Suprapubic skin (tissue), 4 donors: ENCODE measurements at regions not wholly inside any gene's neighbourhood (a gene's known extent, or its start where the extent isn't known, plus 50 kb on each side); places are given as distances from the start of the nearest gene placed in this dataset.

Experiments used
- DNase-seq, 2 donors: peaks; one replicate each; pipeline ENCODE4 v3.0.0-alpha.2; 2019; ENCODE audit warnings: low spot score in 2 of 2
- H3K27ac ChIP-seq: fragments of 200-600 bp; sonication (generic); one replicate; pipeline ENCODE4 v1.5.1; 2019
- H3K27me3 ChIP-seq: fragments of 200-600 bp; sonication (generic); one replicate; pipeline ENCODE4 v1.5.1; 2019
- H3K36me3 ChIP-seq: fragments of 200-600 bp; sonication (generic); one replicate; pipeline ENCODE4 v1.5.1; 2019
- H3K4me1 ChIP-seq: fragments of 200-600 bp; sonication (generic); one replicate; pipeline ENCODE4 v1.5.1; 2019
- H3K4me3 ChIP-seq: fragments of 200-600 bp; sonication (generic); one replicate; pipeline ENCODE4 v1.5.1; 2019; ENCODE audit warnings: mild to moderate bottlenecking
- H3K9me3 ChIP-seq: fragments of 200-600 bp; sonication (generic); one replicate; pipeline ENCODE4 v1.5.1; 2019
- EP300 ChIP-seq: sonication (generic); formaldehyde crosslinking; IDR thresholded peaks from one replicate; pipeline ENCODE4 v1.6.1; 2017; ENCODE audit warnings: antibody characterized with exemption
- POLR2A ChIP-seq, 2 donors: fragments of 450-650 bp; IDR thresholded peaks; one replicate each; pipeline ENCODE4 v1.6.1; 2017; ENCODE audit warnings: antibody characterized with exemption in 2 of 2, mild to moderate bottlenecking in 2 of 2, moderate library complexity in 2 of 2
- POLR2AphosphoS5 ChIP-seq, 3 donors: sonication (generic); formaldehyde crosslinking; IDR thresholded peaks; one replicate each; pipeline ENCODE4 v1.6.1; 2017; ENCODE audit warnings: antibody characterized with exemption in 3 of 3
- WGBS: methylation state at CpG from one replicate; pipeline ENCODE4 v1.1.5; 2018; 5-methylcytosine and 5-hydroxymethylcytosine counted together
- TF ChIP-seq, protein P1 (sequence below), 2 donors: fragments of 200-600 bp in 1 of 2; fragments of 450-650 bp in 1 of 2; sonication (generic) in 1 of 2; IDR thresholded peaks; one replicate each; pipeline ENCODE4 v1.5.1; 2016 to 2019; ENCODE audit warnings: antibody characterized with exemption in 2 of 2, mild to moderate bottlenecking in 1 of 2, moderate library complexity in 1 of 2

DNA sequence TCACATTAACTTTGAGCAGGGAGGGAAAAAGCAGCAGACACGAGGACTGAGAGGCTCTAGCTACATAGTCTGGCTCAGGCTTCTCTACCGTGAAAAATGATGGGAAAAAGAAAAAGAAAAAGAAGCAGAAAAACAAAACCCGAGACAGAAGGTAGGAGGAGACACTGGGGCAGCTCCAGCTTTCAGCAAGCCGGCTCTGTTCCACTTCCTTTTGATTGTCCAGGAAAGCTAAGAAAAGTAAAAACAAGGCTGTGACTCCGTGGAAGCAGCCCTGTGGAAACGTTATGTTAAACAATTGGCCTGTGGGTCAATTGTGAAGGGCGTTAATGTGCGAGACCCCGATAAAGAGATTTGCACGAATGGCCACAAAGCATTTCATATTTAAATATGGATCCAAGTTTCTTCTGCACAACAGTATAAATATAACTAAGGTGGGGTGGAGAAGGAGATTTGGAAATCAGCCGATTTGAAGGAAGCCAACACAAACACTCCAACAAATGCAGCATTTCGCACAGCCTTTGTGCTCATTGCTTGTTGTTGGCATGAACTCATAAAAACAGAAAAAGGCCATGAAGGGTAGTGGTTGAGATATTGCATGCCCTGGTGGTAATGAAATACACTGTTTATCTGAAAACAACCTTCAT, 236.9 kb upstream of the JAG1 start:
- H3K36me3 ChIP-seq: no peaks in the 10 kb centered on the region
- no peaks in the 10 kb centered on the region for H3K27me3 ChIP-seq
- no peak for DNase-seq
- no peaks in the 10 kb centered on the region for H3K9me3 ChIP-seq
- 57% methylated on average over 12 of the region's 12 CpGs for WGBS
- H3K27ac ChIP-seq: no peak overlapping the region
- peak overlapping the region; percentile 5 for H3K4me3 ChIP-seq
- peaks cover 14% of the 10 kb centered on the region for H3K4me1 ChIP-seq
- no peak for TF ChIP-seq POLR2A (IDR thresholded peaks at IDR 0.05)
- TF ChIP-seq, protein P1, sequence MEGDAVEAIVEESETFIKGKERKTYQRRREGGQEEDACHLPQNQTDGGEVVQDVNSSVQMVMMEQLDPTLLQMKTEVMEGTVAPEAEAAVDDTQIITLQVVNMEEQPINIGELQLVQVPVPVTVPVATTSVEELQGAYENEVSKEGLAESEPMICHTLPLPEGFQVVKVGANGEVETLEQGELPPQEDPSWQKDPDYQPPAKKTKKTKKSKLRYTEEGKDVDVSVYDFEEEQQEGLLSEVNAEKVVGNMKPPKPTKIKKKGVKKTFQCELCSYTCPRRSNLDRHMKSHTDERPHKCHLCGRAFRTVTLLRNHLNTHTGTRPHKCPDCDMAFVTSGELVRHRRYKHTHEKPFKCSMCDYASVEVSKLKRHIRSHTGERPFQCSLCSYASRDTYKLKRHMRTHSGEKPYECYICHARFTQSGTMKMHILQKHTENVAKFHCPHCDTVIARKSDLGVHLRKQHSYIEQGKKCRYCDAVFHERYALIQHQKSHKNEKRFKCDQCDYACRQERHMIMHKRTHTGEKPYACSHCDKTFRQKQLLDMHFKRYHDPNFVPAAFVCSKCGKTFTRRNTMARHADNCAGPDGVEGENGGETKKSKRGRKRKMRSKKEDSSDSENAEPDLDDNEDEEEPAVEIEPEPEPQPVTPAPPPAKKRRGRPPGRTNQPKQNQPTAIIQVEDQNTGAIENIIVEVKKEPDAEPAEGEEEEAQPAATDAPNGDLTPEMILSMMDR (IDR thresholded peaks at IDR 0.05): no peak
- no peak for TF ChIP-seq POLR2AphosphoS5 (IDR thresholded peaks at IDR 0.05)
- TF ChIP-seq EP300: no peak

DNA sequence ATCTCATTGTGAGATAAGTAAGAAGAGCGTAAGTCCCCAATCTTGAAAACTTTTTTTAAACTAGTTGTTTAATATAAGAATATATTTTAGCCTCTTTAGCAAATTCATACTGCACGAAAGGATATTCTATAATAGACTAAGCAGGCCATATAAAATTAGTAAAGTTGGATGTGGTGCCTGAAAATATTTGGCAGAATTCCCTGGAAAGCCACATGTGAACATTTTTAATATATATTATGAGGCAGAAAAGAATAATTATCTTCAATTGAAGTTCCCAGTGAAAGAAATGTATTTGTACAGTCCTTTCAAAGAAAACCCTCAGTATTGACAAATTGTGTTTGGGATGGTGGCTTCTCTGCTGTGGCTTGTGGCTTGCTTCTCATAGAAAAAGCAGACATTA, 237.5 kb upstream of the JAG1 start:
- 67% methylated on average over 2 of the region's 2 CpGs for WGBS
- Histone ChIP-seq H3K27me3 (no peaks in the 10 kb centered on the region), H3K36me3 (no peaks in the 10 kb centered on the region), H3K4me3 (no peak overlapping the region), H3K9me3 (no peaks in the 10 kb centered on the region), H3K27ac (no peak overlapping the region), H3K4me1 (peaks cover 14% of the 10 kb centered on the region)
- TF ChIP-seq, protein P1 (IDR thresholded peaks at IDR 0.05): no peak
- TF ChIP-seq POLR2AphosphoS5 (IDR thresholded peaks at IDR 0.05) (no peak), EP300 (no peak), POLR2A (IDR thresholded peaks at IDR 0.05) (no peak)
- DNase-seq: no peak

DNA sequence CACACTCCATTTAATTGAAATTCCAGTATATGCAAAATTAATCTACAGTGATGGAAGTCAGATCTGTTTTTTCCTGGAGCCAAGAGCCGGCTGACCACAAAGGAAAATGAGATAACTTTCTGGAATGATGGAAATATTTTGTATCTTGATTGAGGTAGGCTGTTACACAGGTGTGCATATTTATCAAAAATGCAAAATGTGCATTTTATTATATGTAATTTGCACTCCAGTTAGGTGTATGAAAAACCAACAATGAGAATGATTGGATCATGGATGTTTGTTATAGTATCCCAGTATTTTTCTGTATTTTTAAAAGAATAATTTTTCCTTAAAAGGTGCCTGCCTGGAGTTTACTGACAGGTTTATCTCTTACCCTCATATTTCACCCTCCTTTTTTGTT, 242.0 kb upstream of the JAG1 start:
- Histone ChIP-seq H3K27ac (no peak overlapping the region), H3K27me3 (no peaks in the 10 kb centered on the region), H3K4me3 (no peak overlapping the region), H3K9me3 (no peaks in the 10 kb centered on the region), H3K4me1 (peaks cover 14% of the 10 kb centered on the region), H3K36me3 (no peaks in the 10 kb centered on the region)
- TF ChIP-seq EP300 (no peak), POLR2AphosphoS5 (IDR thresholded peaks at IDR 0.05) (no peak), POLR2A (IDR thresholded peaks at IDR 0.05) (no peak)
- TF ChIP-seq, protein P1 (IDR thresholded peaks at IDR 0.05): no peak
- WGBS: 76% methylated on average over 1 of the region's 1 CpG
- no peak for DNase-seq

DNA sequence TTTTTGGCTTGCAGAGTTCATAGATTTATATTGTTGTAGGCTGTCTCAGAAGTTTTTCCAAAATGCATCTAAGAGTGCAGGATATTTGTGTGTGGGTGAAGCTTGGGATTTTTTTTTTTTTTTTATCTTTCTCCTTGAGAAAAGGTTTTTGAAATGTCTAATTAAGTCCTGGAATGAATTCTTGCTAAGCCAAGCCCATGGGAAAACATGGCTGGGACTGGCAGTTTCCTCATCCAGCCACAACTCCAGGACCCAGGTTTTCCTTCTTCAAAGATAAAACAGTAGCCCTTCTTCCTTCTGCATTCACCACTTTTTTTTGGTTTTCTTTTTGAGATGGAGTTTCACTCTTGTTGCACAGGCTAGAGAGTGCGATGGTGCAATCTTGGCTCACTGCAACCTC, 242.5 kb upstream of the JAG1 start:
- Histone ChIP-seq H3K36me3 (no peaks in the 10 kb centered on the region), H3K4me1 (peaks cover 10% of the 10 kb centered on the region), H3K4me3 (no peak overlapping the region), H3K27ac (no peak overlapping the region), H3K9me3 (no peaks in the 10 kb centered on the region), H3K27me3 (no peaks in the 10 kb centered on the region)
- TF ChIP-seq POLR2AphosphoS5 (IDR thresholded peaks at IDR 0.05): no peak
- TF ChIP-seq, protein P1 (IDR thresholded peaks at IDR 0.05): no peak
- TF ChIP-seq EP300: no peak
- TF ChIP-seq POLR2A (IDR thresholded peaks at IDR 0.05): no peak
- 81% methylated on average over 1 of the region's 1 CpG for WGBS
- DNase-seq: no peak

DNA sequence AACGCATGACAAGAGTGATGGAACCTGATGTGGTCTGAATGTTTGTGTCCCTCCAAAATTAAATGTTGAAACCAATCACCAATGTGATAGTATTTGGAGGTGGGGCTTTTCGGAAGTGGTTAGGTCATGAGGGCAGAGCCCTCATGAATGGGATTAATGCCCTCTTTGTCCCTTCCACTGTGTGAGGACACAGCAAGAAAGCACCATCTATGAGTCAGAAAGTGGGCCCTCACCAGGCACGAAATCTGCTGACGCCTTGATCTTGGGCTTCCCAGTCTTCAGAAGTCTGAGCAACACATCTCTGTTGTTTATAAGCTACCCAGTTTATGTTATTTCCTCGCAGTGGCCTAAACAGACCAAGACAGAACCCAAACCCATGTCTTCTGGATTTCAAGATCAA, 244.0 kb upstream of the JAG1 start:
- Histone ChIP-seq H3K4me1 (peaks cover 8% of the 10 kb centered on the region), H3K4me3 (no peak overlapping the region), H3K27ac (no peak overlapping the region), H3K36me3 (no peaks in the 10 kb centered on the region), H3K9me3 (no peaks in the 10 kb centered on the region), H3K27me3 (no peaks in the 10 kb centered on the region)
- WGBS: 89% methylated on average over 5 of the region's 5 CpGs
- TF ChIP-seq POLR2AphosphoS5 (IDR thresholded peaks at IDR 0.05) (no peak), POLR2A (IDR thresholded peaks at IDR 0.05) (no peak), EP300 (no peak)
- no peak for DNase-seq
